ENCODE measurements at regions not wholly inside any gene's neighbourhood (a gene's known extent, or its start where the extent isn't known, plus 50 kb on each side); places are given as distances from the start of the nearest gene placed in this dataset.

DNA sequence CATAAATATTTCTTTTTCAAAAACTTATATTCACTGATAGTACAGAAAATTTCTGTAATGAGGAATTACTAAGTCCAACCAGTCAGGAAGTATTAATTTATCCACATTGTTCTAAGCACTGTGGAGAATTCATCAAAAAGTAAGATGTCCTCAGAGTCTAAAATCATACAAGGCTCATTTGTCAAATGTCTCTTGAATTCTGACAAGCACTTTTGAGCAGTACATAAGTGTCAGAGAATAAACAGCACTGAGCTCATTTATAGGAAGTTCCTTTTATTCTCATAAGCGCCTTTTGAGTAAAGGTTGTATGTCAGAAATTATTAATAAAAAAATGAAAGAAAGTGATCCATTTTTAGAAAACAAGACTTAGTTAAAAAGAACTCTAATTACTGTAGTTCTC is 523.2 kb upstream of the EPHA5 start:
- no peak for ATAC-seq
- no peak for TF ChIP-seq CTCF (IDR thresholded peaks at IDR 0.05)
- H3K4me1 ChIP-seq, result no peaks in the 10 kb centered on the region
- no peaks in the 10 kb centered on the region for H3K27me3 ChIP-seq
- 82 to 85% methylated on average over 1 of the region's 1 CpG for WGBS, 2 donors
- no peaks in the 10 kb centered on the region for H3K36me3 ChIP-seq
- no peak for DNase-seq
- H3K4me3 ChIP-seq, result no peak overlapping the region
- intact Hi-C loops (cut with DNase I), result no loop called here
- H3K9me3 ChIP-seq, result no peaks in the 10 kb centered on the region
- H3K27ac ChIP-seq, result no peak overlapping the region

- H3K9me3 ChIP-seq, result peaks cover 0 to 18% (median 0%) of the 10 kb centered on the region in 11 donors
- WGBS, 2 donors, result 81% methylated on average over 3 of the region's 3 CpGs
- no peak for DNase-seq
These were observed 517.0 kb upstream of the EPHA5 start for GRCh38 chr4:66187175-66187720.

GRCh38 chr4:66186095-66186494 is 515.8 kb upstream of the EPHA5 start:
- DNase-seq, result no peak
- intact Hi-C loops (cut with DNase I), result no loop called here
- H3K4me3 ChIP-seq, result no peak overlapping the region

More at GRCh38 chr4:66187175-66187720, 517.0 kb upstream of the EPHA5 start:
- H3K36me3 ChIP-seq, result no peaks in the 10 kb centered on the region
- H3K4me1 ChIP-seq, result no peaks in the 10 kb centered on the region
- ATAC-seq, result no peak
- intact Hi-C loops (cut with DNase I), result no loop called here
- TF ChIP-seq CTCF (IDR thresholded peaks at IDR 0.05), result no peak
- no peaks in the 10 kb centered on the region for H3K27me3 ChIP-seq
- H3K4me3 ChIP-seq, result no peak overlapping the region
- no peak overlapping the region for H3K27ac ChIP-seq

GRCh38 chr4:66182636-66183035 is 512.3 kb upstream of the EPHA5 start:
- DNase-seq, result no peak
- Histone ChIP-seq H3K36me3 (no peaks in the 10 kb centered on the region), H3K4me1 (no peaks in the 10 kb centered on the region), H3K4me3 (no peak overlapping the region), H3K9me3 (peaks cover 0 to 18% (median 0%) of the 10 kb centered on the region in 11 donors), H3K27me3 (no peaks in the 10 kb centered on the region), H3K27ac (no peak overlapping the region)
- TF ChIP-seq CTCF (IDR thresholded peaks at IDR 0.05), result no peak
- intact Hi-C loops (cut with DNase I), result no loop called here
- ATAC-seq, result no peak
- 74 to 86% methylated on average over 1 of the region's 1 CpG for WGBS, 2 donors

More at GRCh38 chr4:66186095-66186494, 515.8 kb upstream of the EPHA5 start:
- Histone ChIP-seq H3K27ac (no peak overlapping the region), H3K36me3 (no peaks in the 10 kb centered on the region), H3K27me3 (no peaks in the 10 kb centered on the region), H3K4me1 (no peaks in the 10 kb centered on the region), H3K9me3 (peaks cover 0 to 18% (median 0%) of the 10 kb centered on the region in 11 donors)
- no peak for TF ChIP-seq CTCF (IDR thresholded peaks at IDR 0.05)
- ATAC-seq, result no peak

Measured in heart right ventricle (tissue), 16 donors.